Mesothelial cell of epicardium (in vitro differentiated cells): ENCODE measurements at regions not wholly inside any gene's neighbourhood (a gene's known extent, or its start where the extent isn't known, plus 50 kb on each side); places are given as distances from the start of the nearest gene placed in this dataset.
"Not testable (repeated sequence)": the region's sequence is repeated elsewhere in the genome, so short reads cannot be mapped to it uniquely, and the experiment has no call there.

Experiments
- DNase-seq, 2 experiments: peaks; one replicate each; pipeline ENCODE4 v3.0.0; 2021; ENCODE audit warnings: low spot score in 2 of 2; ENCODE audit not compliant: unreplicated experiment in 2 of 2
- H3K27ac Mint-ChIP-seq: 2 replicates; pipeline ENCODE4 v1.8.0; 2021; ENCODE audit warnings: mixed read lengths
- H3K27me3 Mint-ChIP-seq: 2 replicates; pipeline ENCODE4 v1.8.0; 2021; ENCODE audit warnings: low read depth, mixed read lengths
- H3K36me3 Mint-ChIP-seq: 2 replicates; pipeline ENCODE4 v1.8.0; 2021; ENCODE audit warnings: mixed read lengths
- H3K4me1 Mint-ChIP-seq: 2 replicates; pipeline ENCODE4 v1.8.0; 2021; ENCODE audit warnings: mixed read lengths
- H3K4me3 Mint-ChIP-seq: 2 replicates; pipeline ENCODE4 v1.8.0; 2021; ENCODE audit warnings: mild to moderate bottlenecking, moderate library complexity, mixed read lengths
- H3K9me3 Mint-ChIP-seq: 2 replicates; pipeline ENCODE4 v1.8.0; 2021; ENCODE audit warnings: mixed read lengths
- TF ChIP-seq, protein P1 (sequence below): fragments of 200-600 bp; sonication (generic); IDR thresholded peaks from one replicate; pipeline ENCODE4 v1.5.0; 2021; ENCODE audit warnings: antibody characterized with exemption; ENCODE audit not compliant: unreplicated experiment

DNA sequence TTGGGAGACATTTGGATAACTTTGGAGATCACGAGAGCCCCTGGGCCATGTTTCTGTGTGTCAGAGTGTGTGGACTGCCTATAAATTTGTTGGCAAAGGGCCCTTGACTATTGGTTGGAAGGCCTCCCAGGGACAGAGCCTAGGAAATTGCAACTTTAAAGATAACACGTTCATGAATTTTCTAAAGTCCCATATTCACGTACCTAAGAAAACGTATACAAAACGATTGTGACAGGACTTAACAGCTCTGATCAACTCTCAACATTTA, 55.8 kb downstream of the DOP1B start:
- Mint-ChIP-seq H3K27me3 (no peaks in the 10 kb centered on the region), H3K4me1 (peaks cover 6% of the 10 kb centered on the region)
- TF ChIP-seq, protein P1, sequence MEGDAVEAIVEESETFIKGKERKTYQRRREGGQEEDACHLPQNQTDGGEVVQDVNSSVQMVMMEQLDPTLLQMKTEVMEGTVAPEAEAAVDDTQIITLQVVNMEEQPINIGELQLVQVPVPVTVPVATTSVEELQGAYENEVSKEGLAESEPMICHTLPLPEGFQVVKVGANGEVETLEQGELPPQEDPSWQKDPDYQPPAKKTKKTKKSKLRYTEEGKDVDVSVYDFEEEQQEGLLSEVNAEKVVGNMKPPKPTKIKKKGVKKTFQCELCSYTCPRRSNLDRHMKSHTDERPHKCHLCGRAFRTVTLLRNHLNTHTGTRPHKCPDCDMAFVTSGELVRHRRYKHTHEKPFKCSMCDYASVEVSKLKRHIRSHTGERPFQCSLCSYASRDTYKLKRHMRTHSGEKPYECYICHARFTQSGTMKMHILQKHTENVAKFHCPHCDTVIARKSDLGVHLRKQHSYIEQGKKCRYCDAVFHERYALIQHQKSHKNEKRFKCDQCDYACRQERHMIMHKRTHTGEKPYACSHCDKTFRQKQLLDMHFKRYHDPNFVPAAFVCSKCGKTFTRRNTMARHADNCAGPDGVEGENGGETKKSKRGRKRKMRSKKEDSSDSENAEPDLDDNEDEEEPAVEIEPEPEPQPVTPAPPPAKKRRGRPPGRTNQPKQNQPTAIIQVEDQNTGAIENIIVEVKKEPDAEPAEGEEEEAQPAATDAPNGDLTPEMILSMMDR = no peak

DNA sequence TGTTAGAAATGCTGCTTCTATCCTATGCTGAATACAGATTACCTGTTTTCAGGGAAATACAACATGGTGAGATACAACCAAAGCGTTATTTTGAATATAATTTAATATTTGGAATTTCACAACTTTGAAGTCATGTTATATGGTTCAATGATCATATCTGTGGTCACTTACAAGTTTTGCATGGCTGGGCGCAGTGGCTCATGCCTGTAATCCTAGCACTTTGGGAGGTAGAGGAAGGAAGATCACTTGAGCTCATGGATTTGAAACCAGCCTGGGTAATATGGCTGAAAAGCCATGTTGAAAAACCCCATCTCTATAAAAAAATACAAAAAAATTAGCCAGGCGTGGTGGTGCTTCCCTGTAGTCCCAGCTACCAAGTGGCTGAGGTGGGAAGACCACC, 57.9 kb downstream of the DOP1B start:
- no peaks in the 10 kb centered on the region for H3K27me3 Mint-ChIP-seq
- H3K27ac Mint-ChIP-seq = no peak overlapping the region
- no peak overlapping the region for H3K4me3 Mint-ChIP-seq
- no peak for DNase-seq
- TF ChIP-seq, protein P1 = no peak
- peaks cover 13% of the 10 kb centered on the region for H3K36me3 Mint-ChIP-seq
- H3K4me1 Mint-ChIP-seq = peaks cover 6% of the 10 kb centered on the region
- H3K9me3 Mint-ChIP-seq = no peaks in the 10 kb centered on the region

More for the DNA sequence above, 55.8 kb downstream of the DOP1B start:
- DNase-seq = no peak
- Mint-ChIP-seq H3K4me3 (no peak overlapping the region), H3K27ac (no peak overlapping the region), H3K9me3 (no peaks in the 10 kb centered on the region), H3K36me3 (peaks cover 11% of the 10 kb centered on the region)

DNA sequence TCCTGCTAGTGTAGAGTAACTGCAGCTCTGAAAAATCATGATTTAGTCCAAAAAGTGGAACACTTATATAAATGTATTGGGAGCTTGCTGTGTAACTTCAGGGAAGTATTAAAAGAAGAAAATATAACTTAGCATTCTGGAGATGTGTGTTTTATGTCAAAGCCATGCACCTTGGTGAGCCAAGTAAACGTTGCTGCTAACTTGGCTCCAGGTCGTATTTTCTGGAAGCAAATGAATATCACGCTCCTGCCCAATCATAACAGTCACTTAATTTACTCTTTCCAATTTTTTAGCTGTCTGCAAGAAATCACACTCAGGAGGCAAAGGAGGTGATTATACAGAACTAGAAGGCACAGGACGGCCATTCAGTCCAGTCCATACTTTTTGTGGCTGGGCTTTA, 61.1 kb downstream of the DOP1B start:
- H3K4me1 Mint-ChIP-seq = peaks cover 1% of the 10 kb centered on the region

DNA sequence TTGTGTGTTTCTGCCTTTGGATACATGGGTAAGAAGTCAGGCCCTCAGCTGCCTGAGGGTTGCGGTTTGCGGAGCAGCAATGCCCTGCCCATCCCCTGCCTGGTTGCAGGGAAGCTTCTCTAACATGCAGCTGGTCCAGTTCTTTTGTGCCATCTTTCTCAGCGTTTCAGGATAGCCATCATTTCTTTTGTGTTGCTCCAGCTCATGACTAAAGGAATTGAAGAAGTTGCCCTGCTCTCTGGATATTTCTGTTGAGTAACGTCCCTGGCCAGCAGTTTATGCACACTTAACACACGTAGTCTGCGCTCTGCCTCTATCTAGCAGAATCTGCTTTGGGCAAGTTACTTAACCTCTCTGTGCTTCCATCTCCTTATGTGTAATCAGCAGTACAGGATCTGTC, 62.1 kb downstream of the DOP1B start:
- Mint-ChIP-seq H3K4me1 (peaks cover 1% of the 10 kb centered on the region), H3K9me3 (no peaks in the 10 kb centered on the region), H3K4me3 (no peak overlapping the region), H3K27me3 (no peaks in the 10 kb centered on the region), H3K36me3 (peaks cover 13% of the 10 kb centered on the region), H3K27ac (no peak overlapping the region)
- TF ChIP-seq, protein P1 = no peak
- no peak for DNase-seq

More for the DNA sequence above, 61.1 kb downstream of the DOP1B start:
- no peak for DNase-seq
- H3K36me3 Mint-ChIP-seq = peaks cover 13% of the 10 kb centered on the region
- no peak overlapping the region for H3K4me3 Mint-ChIP-seq
- TF ChIP-seq, protein P1 = no peak
- H3K27me3 Mint-ChIP-seq = no peaks in the 10 kb centered on the region
- H3K27ac Mint-ChIP-seq = no peak overlapping the region
- no peaks in the 10 kb centered on the region for H3K9me3 Mint-ChIP-seq

DNA sequence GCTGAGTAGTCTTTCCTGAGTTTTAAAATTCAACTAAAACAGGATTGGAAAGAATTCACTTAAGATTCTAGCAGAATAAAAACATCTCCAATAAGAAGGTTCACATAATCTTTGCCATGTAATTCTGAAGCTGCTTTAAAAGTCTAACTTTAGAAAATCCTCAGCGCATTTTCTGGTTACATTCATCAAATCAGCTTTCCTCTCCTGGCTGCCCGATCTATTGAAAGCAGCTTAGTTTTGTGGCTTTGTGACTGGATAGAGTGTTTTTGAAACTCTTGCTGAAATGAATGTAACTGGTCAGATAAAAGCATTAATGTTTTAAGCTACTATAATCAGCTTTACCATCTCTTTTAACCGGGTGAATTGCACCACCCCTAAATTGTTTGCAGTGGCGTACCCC, 66.8 kb downstream of the DOP1B start:
- DNase-seq = no peak
- H3K4me1 Mint-ChIP-seq = peaks cover 5% of the 10 kb centered on the region
- H3K4me3 Mint-ChIP-seq = no peak overlapping the region
- TF ChIP-seq, protein P1 = no peak
- peak overlapping the region; percentile 3 for H3K27ac Mint-ChIP-seq
- no peaks in the 10 kb centered on the region for H3K9me3 Mint-ChIP-seq
- no peaks in the 10 kb centered on the region for H3K27me3 Mint-ChIP-seq
- H3K36me3 Mint-ChIP-seq = peaks cover 11% of the 10 kb centered on the region

DNA sequence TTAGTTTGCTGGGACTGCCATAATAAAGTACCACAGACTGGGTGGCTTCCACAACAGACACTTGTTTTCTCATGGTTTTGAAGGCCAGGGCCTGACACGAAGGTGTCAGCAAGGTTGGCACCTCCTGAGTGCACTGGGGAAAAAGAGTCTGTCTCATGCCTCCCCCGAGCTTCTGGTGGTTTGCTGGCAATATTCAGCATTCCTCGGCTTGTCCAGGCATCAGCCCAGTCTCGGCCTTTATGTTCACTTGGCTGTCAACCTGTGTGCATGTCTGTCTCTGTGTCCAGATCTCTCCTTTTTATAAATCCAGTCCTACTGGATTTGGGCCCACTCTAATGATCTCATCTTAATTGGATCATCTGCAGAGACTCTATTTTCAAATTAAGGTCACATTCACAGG, 72.6 kb downstream of the DOP1B start:
- Mint-ChIP-seq H3K9me3 (no peaks in the 10 kb centered on the region), H3K27me3 (no peaks in the 10 kb centered on the region), H3K36me3 (peaks cover 7% of the 10 kb centered on the region), H3K27ac (no peak overlapping the region), H3K4me1 (peaks cover 4% of the 10 kb centered on the region), H3K4me3 (no peak overlapping the region)
- no peak for DNase-seq
- TF ChIP-seq, protein P1 = no peak

DNA sequence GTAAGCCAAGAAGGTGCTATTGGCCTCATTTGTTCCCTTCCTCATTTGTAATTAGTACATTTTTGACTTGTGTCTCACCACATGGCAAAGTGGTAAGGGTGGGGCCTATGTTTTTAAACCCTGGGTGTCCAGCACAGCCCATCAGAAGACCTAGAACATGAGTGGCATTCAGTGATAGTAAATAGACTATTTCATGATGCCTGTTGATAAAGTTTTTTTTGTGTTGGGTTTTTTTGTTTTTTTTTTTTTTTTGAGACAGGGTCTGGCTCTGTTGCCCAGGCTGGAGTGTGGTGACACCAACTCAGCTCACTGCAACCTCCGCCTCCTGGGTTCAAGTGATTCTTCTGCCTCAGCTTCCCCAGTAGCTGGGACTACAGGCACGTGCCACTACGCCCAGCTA, 74.8 kb downstream of the DOP1B start:
- not testable (repeated sequence) for H3K27me3 Mint-ChIP-seq, DNase-seq, H3K4me3 Mint-ChIP-seq, H3K27ac Mint-ChIP-seq, H3K4me1 Mint-ChIP-seq, H3K9me3 Mint-ChIP-seq, H3K36me3 Mint-ChIP-seq
